ENCODE measurements at regions not wholly inside any gene's neighbourhood (a gene's known extent, or its start where the extent isn't known, plus 50 kb on each side); places are given as distances from the start of the nearest gene placed in this dataset.

GRCh38 chr5:125592856-125593255, 830.4 kb upstream of the GRAMD2B start:
- Histone ChIP-seq H2AFZ (ENCODE audit: low read length) (no peak overlapping the region), H3K4me3 (replicated peaks in 1 of 3; ENCODE audit: insufficient read depth in 1 of 3, low read depth in 2 of 3, low read length in 3 of 3) (no peak overlapping the region), H3K27ac (ENCODE audit: extremely low read length, insufficient read depth, low read length) (no peak overlapping the region), H4K20me1 (ENCODE audit: insufficient read depth, low read length) (no peaks in the 10 kb centered on the region), H3K4me1 (ENCODE audit: insufficient read depth, low read length) (no peaks in the 10 kb centered on the region), H3K4me2 (ENCODE audit: low read depth, low read length) (no peak overlapping the region), H3K27me3 (ENCODE audit: control insufficient read depth in 1 of 2, insufficient read depth in 2 of 2, low read length in 2 of 2) (no peaks in the 10 kb centered on the region), H3K9ac (ENCODE audit: insufficient read depth, low read depth, low read length) (no peak overlapping the region), H3K79me2 (ENCODE audit: insufficient read depth, low read length) (no peaks in the 10 kb centered on the region), H3K36me3 (replicated peaks in 1 of 2; ENCODE audit: control insufficient read depth in 1 of 2, insufficient read depth in 2 of 2, low read length in 2 of 2) (no peaks in the 10 kb centered on the region), H3K9me3 (ENCODE audit: low read length) (peaks cover 20% of the 10 kb centered on the region; the same call in 1 of the 2 replicates)
- ChIA-PET POLR2A (no interaction called here), CTCF (ENCODE audit: low intra/inter-chr PET ratio, low total read pairs) (no interaction called here)
- in situ Hi-C loops (cut with HindIII; ENCODE audit: extremely low pct_ligation_motif_present, low pct_unique_long_range_greater_than_20kb) (no loop called here), intact Hi-C loops (cut with micrococcal nuclease; ENCODE audit: unreplicated experiment) (no loop called here)
- FAIRE-seq (no peak), ATAC-seq (no peak), DNase-seq (ENCODE audit: low spot score) (no peak)
- BruUV-seq (replicated peaks): no TSS peak
- 5% methylated on average over 3 of the region's 3 CpGs for WGBS (ENCODE audit: low lambda C conversion rate)
- TF ChIP-seq THYN1 (CRISPR knock-in tag; IDR thresholded peaks at IDR 0.05; ENCODE audit: borderline replicate concordance, low read depth) (no peak), ZNF678 (CRISPR knock-in tag; IDR thresholded peaks at IDR 0.05) (no peak), KAT8 (CRISPR knock-in tag; IDR thresholded peaks at IDR 0.05) (no peak), POGZ (CRISPR knock-in tag; IDR thresholded peaks at IDR 0.05) (no peak), ZNF274 (CRISPR knock-in tag; IDR thresholded peaks at IDR 0.05) (no peak), ELF4 (CRISPR knock-in tag; IDR thresholded peaks at IDR 0.05; ENCODE audit: borderline replicate concordance) (no peak), KDM1A (CRISPR knock-in tag; IDR thresholded peaks at IDR 0.05) (no peak), HBP1 (CRISPR knock-in tag; IDR thresholded peaks at IDR 0.05; ENCODE audit: low read depth) (no peak), ZNF382 (CRISPR knock-in tag; IDR thresholded peaks at IDR 0.05; ENCODE audit: borderline replicate concordance) (no peak), ZNF83 (CRISPR knock-in tag; IDR thresholded peaks at IDR 0.05; ENCODE audit: borderline replicate concordance) (no peak), BRD4 (CRISPR knock-in tag; IDR thresholded peaks at IDR 0.05) (no peak), ZBTB39 (CRISPR knock-in tag; IDR thresholded peaks at IDR 0.05) (no peak), ELF3 (CRISPR knock-in tag; IDR thresholded peaks at IDR 0.05) (no peak), KIAA2018 (CRISPR knock-in tag; IDR thresholded peaks at IDR 0.05; ENCODE audit: borderline replicate concordance) (no peak)

Measured in HepG2 (cell line).